Endothelial cell of umbilical vein (primary cell): ENCODE measurements at regions not wholly inside any gene's neighbourhood (a gene's known extent, or its start where the extent isn't known, plus 50 kb on each side); places are given as distances from the start of the nearest gene placed in this dataset.

Experiments used
- BruUV-seq: library from RNA; stranded (reverse); fragments of 400-500 nt; replicated peaks from 2 replicates; lab custom pipeline; 2021; lab: Mats Ljungman, UMichigan
- CTCF ChIA-PET: fragments of 300-600, 350-600 bp; sonication (Branson Sonifier 250); formaldehyde crosslinking; loops from one replicate; lab custom pipeline; 2021; ENCODE audit warnings: antibody characterized with exemption, inconsistent platforms; lab: Charles Lee
- POLR2A ChIA-PET: fragments of 300-600, 350-600 bp; sonication (Branson Sonifier 250); formaldehyde crosslinking; loops from one replicate; lab custom pipeline; 2021; ENCODE audit warnings: antibody characterized with exemption, inconsistent platforms; lab: Charles Lee
- DNase-seq: peaks from one replicate; pipeline ENCODE4 v3.0.0-alpha.2; 2011; ENCODE audit warnings: low read depth, low spot score
- FAIRE-seq: peaks from 2 replicates; lab custom pipeline; 2011; peaks lifted over from hg19 to GRCh38; lab: Jason Lieb, UNC
- H2AFZ ChIP-seq: 2 replicates; pipeline ENCODE4 v1.6.0; 2012; ENCODE audit warnings: low read depth, low read length, control low read depth, inconsistent platforms
- H3K27ac ChIP-seq: 2 replicates; pipeline ENCODE4 v1.5.1; 2011; ENCODE audit warnings: low read depth, mild to moderate bottlenecking, control low read depth, low read length, moderate library complexity; ENCODE audit not compliant: insufficient read depth
- H3K27me3 ChIP-seq, 2 experiments: 2 replicates each; pipeline versions ENCODE4 v1.6.0 to v1.6.1; 2011; ENCODE audit warnings: low read length in 2 of 2, mixed read lengths in 1 of 2; ENCODE audit not compliant: control insufficient read depth in 2 of 2, insufficient read depth in 2 of 2
- H3K36me3 ChIP-seq, 2 experiments: 2 replicates in 1 of 2; 3 replicates in 1 of 2; pipeline ENCODE4 v1.5.1; 2011; ENCODE audit warnings: low read length in 2 of 2, mild to moderate bottlenecking in 1 of 2, moderate library complexity in 1 of 2; ENCODE audit not compliant: control insufficient read depth in 2 of 2, insufficient read depth in 2 of 2; ENCODE audit errors: extremely low read depth in 1 of 2
- H3K4me1 ChIP-seq: 3 replicates; pipeline ENCODE4 v1.5.1; 2011; ENCODE audit warnings: mild to moderate bottlenecking, low read length; ENCODE audit not compliant: control insufficient read depth, insufficient read depth; ENCODE audit errors: extremely low read depth
- H3K4me2 ChIP-seq: 2 replicates; pipeline ENCODE4 v1.6.1; 2011; ENCODE audit warnings: low read length, control low read depth, mixed read lengths; ENCODE audit not compliant: insufficient read depth
- H3K4me3 ChIP-seq, 3 experiments: fragments of 200-600 bp in 1 of 3; sonication (generic), shearing (Covaris generic) in 1 of 3; replicated peaks in 1 of 3; 2 replicates each; pipeline ENCODE4 v1.5.1; 2011 to 2016; ENCODE audit warnings: control low read depth in 3 of 3, low read length in 3 of 3, mild to moderate bottlenecking in 2 of 3, inconsistent platforms in 1 of 3, low read depth in 1 of 3, moderate library complexity in 1 of 3; ENCODE audit not compliant: insufficient read depth in 1 of 3
- H3K79me2 ChIP-seq: 2 replicates; pipeline ENCODE4 v1.6.0; 2012; ENCODE audit warnings: low read length, inconsistent platforms; ENCODE audit not compliant: control insufficient read depth, insufficient read depth
- H3K9ac ChIP-seq: replicated peaks from 2 replicates; pipeline ENCODE3; 2011; ENCODE audit warnings: low read length, control low read depth; ENCODE audit not compliant: insufficient read depth; ENCODE audit errors: extremely low read depth
- H3K9me1 ChIP-seq: replicated peaks from 3 replicates; pipeline ENCODE4 v1.6.0; 2011; ENCODE audit warnings: mild to moderate bottlenecking, low read length; ENCODE audit not compliant: control insufficient read depth, insufficient read depth; ENCODE audit errors: extremely low read depth
- H3K9me3 ChIP-seq: replicated peaks from 2 replicates; pipeline ENCODE4 v1.5.1; 2012; ENCODE audit warnings: low read length, inconsistent platforms; ENCODE audit not compliant: control insufficient read depth, insufficient read depth
- H4K20me1 ChIP-seq: replicated peaks from 2 replicates; pipeline ENCODE3; 2011; ENCODE audit warnings: mild to moderate bottlenecking, low read length; ENCODE audit not compliant: control insufficient read depth, insufficient read depth; ENCODE audit errors: extremely low read depth
- EZH2 ChIP-seq: IDR thresholded peaks from 2 replicates; pipeline ENCODE4 v1.6.1; 2012; ENCODE audit warnings: borderline replicate concordance, low read depth, mild to moderate bottlenecking, moderate library complexity, low read length, inconsistent platforms; ENCODE audit not compliant: severe bottlenecking
- FOS ChIP-seq: IDR thresholded peaks from 2 replicates; pipeline ENCODE4 v1.6.1; 2011; ENCODE audit warnings: mild to moderate bottlenecking, low read length, moderate library complexity, borderline replicate concordance; ENCODE audit not compliant: insufficient read depth
- GATA2 ChIP-seq: IDR thresholded peaks from 2 replicates; pipeline ENCODE4 v1.7.0; 2011; ENCODE audit warnings: low read depth, mild to moderate bottlenecking, moderate library complexity, mixed read lengths, low read length; ENCODE audit not compliant: insufficient read length, insufficient read depth
- JUN ChIP-seq: IDR thresholded peaks from 2 replicates; pipeline ENCODE4 v1.6.1; 2011; ENCODE audit warnings: borderline replicate concordance, low read depth; ENCODE audit not compliant: insufficient read length, insufficient read depth
- MYC ChIP-seq: IDR thresholded peaks from one replicate; pipeline ENCODE4 v1.6.1; 2011; ENCODE audit warnings: mild to moderate bottlenecking, low read depth, low read length
- POLR2A ChIP-seq: IDR thresholded peaks from 2 replicates; pipeline ENCODE4 v1.6.1; 2012; ENCODE audit warnings: low read depth, mild to moderate bottlenecking, control low read depth, low read length
- POLR2AphosphoS5 ChIP-seq: IDR thresholded peaks from 2 replicates; pipeline ENCODE4 v1.6.1; 2012; ENCODE audit warnings: low read depth, mild to moderate bottlenecking, control low read depth, low read length, moderate library complexity; ENCODE audit not compliant: insufficient read depth
- dilution Hi-C: fragments of 300-500 bp; cut with MboI; formaldehyde crosslinking; loops from one replicate; pipeline ENCODE4 v1.15.0; 2019; ENCODE audit warnings: low sequenced_read_pairs; ENCODE audit not compliant: extremely low pct_ligation_motif_present
- intact Hi-C: fragments of 100-400 bp; cut with micrococcal nuclease; formaldehyde crosslinking; loops from one replicate; pipeline ENCODE4 v1.10.0; 2022
- TF ChIP-seq, protein P1 (sequence below), 2 donors: IDR thresholded peaks; 1 replicate in 1 of 2; 2 replicates in 1 of 2; pipeline ENCODE4 v1.5.1; 2011; ENCODE audit warnings: low read length in 2 of 2, mild to moderate bottlenecking in 2 of 2, moderate library complexity in 2 of 2, control low read depth in 1 of 2, inconsistent platforms in 1 of 2, low read depth in 1 of 2; ENCODE audit not compliant: insufficient read depth in 1 of 2; ENCODE audit errors: extremely low read depth in 1 of 2
- TF ChIP-seq, protein P2 (sequence below): IDR thresholded peaks from 2 replicates; pipeline ENCODE4 v1.6.1; 2011; ENCODE audit not compliant: insufficient read depth, insufficient read length

DNA sequence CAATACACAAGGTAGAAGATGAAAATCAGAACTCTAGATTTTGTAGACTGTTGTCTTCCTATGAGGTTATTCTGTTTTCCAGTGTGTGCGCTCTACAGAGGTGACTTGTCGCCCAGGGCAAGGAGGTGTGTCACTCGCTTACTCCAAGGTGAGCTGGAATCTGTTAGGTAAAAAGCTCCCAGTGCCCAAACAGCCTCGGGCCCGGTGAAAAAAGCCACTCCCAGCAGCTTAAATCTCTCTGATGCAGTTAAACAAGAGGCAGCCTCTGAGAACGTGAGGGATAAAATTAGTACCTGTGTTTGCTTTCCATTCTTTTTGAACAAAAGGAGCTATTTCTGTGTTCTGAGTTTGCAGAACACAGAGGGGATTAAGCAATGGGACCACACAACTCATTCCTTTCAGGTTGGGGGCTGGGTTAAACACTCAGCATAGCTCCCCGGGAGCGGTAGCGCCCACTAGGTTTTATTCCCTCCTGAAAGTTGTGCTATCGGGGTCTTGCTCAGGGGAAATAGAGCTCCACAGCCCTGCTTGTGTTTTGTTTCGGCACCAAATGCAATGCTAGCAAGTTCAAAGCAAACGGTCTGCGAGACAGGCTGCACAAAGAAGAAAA, 181.2 kb downstream of the FOXA2 start:
- H3K4me1 ChIP-seq: no peaks in the 10 kb centered on the region
- TF ChIP-seq, protein P1, sequence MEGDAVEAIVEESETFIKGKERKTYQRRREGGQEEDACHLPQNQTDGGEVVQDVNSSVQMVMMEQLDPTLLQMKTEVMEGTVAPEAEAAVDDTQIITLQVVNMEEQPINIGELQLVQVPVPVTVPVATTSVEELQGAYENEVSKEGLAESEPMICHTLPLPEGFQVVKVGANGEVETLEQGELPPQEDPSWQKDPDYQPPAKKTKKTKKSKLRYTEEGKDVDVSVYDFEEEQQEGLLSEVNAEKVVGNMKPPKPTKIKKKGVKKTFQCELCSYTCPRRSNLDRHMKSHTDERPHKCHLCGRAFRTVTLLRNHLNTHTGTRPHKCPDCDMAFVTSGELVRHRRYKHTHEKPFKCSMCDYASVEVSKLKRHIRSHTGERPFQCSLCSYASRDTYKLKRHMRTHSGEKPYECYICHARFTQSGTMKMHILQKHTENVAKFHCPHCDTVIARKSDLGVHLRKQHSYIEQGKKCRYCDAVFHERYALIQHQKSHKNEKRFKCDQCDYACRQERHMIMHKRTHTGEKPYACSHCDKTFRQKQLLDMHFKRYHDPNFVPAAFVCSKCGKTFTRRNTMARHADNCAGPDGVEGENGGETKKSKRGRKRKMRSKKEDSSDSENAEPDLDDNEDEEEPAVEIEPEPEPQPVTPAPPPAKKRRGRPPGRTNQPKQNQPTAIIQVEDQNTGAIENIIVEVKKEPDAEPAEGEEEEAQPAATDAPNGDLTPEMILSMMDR (IDR thresholded peaks at IDR 0.05; ENCODE audit: extremely low read depth in 1 of 2, insufficient read depth in 1 of 2, low read depth in 1 of 2, low read length in 2 of 2): no peak
- peaks cover 8 to 17% of the 10 kb centered on the region in 2 experiments for H3K27me3 ChIP-seq
- H3K9me3 ChIP-seq: no peaks in the 10 kb centered on the region
- H2AFZ ChIP-seq: no peak overlapping the region
- H3K9me1 ChIP-seq: peaks cover 2% of the 10 kb centered on the region
- no peak overlapping the region for H3K4me2 ChIP-seq
- CTCF ChIA-PET: no interaction called here
- intact Hi-C loops: no loop called here
- dilution Hi-C loops: no loop called here
- no peak overlapping the region for H3K9ac ChIP-seq
- POLR2A ChIA-PET: no interaction called here
- H3K79me2 ChIP-seq: no peaks in the 10 kb centered on the region
- FAIRE-seq: no peak
- no peak overlapping the region for H3K27ac ChIP-seq
- no TSS peak for BruUV-seq
- H3K4me3 ChIP-seq: no peak overlapping the region
- no peaks in the 10 kb centered on the region for H3K36me3 ChIP-seq
- no peak for DNase-seq
- no peaks in the 10 kb centered on the region for H4K20me1 ChIP-seq

DNA sequence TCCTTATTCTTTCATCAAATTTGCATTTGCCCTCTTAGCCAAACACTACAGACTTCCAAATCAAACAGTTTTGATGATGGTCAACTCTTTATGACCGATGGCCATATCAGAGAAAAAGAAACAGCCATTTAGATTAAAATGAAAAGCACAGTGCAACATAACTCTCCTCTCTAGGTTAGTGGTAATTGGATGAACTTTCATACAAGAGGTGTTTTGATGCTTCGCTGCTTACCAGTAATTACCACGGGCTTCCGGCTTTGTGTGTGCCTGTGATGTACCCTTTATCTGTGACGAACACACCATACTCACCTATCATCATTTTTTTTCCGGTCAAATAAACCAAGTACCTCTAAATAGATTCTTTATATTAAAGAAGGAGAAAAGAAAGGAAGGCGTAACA, 181.8 kb downstream of the FOXA2 start:
- H3K36me3 ChIP-seq: no peaks in the 10 kb centered on the region
- no peak for TF ChIP-seq POLR2A
- TF ChIP-seq, protein P2, sequence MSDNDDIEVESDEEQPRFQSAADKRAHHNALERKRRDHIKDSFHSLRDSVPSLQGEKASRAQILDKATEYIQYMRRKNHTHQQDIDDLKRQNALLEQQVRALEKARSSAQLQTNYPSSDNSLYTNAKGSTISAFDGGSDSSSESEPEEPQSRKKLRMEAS: no peak
- no peak for TF ChIP-seq JUN
- TF ChIP-seq MYC: no peak
- no peak for TF ChIP-seq EZH2
- no peak for TF ChIP-seq POLR2AphosphoS5
- TF ChIP-seq, protein P1 (IDR thresholded peaks at IDR 0.05; ENCODE audit: extremely low read depth in 1 of 2, insufficient read depth in 1 of 2, low read depth in 1 of 2, low read length in 2 of 2): no peak
- TF ChIP-seq GATA2: no peak
- TF ChIP-seq FOS: no peak
- peaks cover 8 to 17% of the 10 kb centered on the region in 2 experiments for H3K27me3 ChIP-seq
- H3K9me1 ChIP-seq: peaks cover 2% of the 10 kb centered on the region
- no peak overlapping the region for H3K9ac ChIP-seq
- H3K27ac ChIP-seq: no peak overlapping the region
- H3K79me2 ChIP-seq: no peaks in the 10 kb centered on the region
- H2AFZ ChIP-seq: no peak overlapping the region
- ChIA-PET CTCF (no interaction called here), POLR2A (no interaction called here)
- no TSS peak for BruUV-seq
- intact Hi-C loops: no loop called here
- FAIRE-seq (no peak), DNase-seq (no peak)
- dilution Hi-C loops: no loop called here
- no peaks in the 10 kb centered on the region for H3K9me3 ChIP-seq
- H3K4me1 ChIP-seq: no peaks in the 10 kb centered on the region
- H4K20me1 ChIP-seq: no peaks in the 10 kb centered on the region
- no peak overlapping the region for H3K4me3 ChIP-seq
- H3K4me2 ChIP-seq: no peak overlapping the region
